Right cardiac atrium (tissue), 5 donors: ENCODE measurements at regions not wholly inside any gene's neighbourhood (a gene's known extent, or its start where the extent isn't known, plus 50 kb on each side); places are given as distances from the start of the nearest gene placed in this dataset.
A peak's percentile ranks its signal among the peaks of the same experiment; 100 is the strongest.

Source experiments
- ATAC-seq, 2 donors: fragments of 200-7000 bp; cut with Tn5 transposase; one replicate each; pipeline versions ENCODE4 v1.8.0 to v1.9.1; 2020; ENCODE audit warnings: moderate library complexity in 2 of 2, mild to moderate bottlenecking in 1 of 2
- DNase-seq, 3 donors: peaks; one replicate each; pipeline ENCODE4 v3.0.0-alpha.2; 2020
- H3K27ac ChIP-seq: one replicate; pipeline ENCODE4 v1.5.1; 2013; ENCODE audit warnings: mild to moderate bottlenecking, low read length, control low read depth, moderate library complexity
- H3K27me3 ChIP-seq: one replicate; pipeline ENCODE4 v1.6.1; 2013; ENCODE audit not compliant: control insufficient read depth, insufficient read depth
- H3K4me1 ChIP-seq: one replicate; pipeline ENCODE4 v1.6.1; 2013; ENCODE audit warnings: low read length; ENCODE audit not compliant: control insufficient read depth, insufficient read depth
- H3K4me3 ChIP-seq: one replicate; pipeline ENCODE4 v1.5.1; 2013; ENCODE audit warnings: low read length, control low read depth
- H3K9me3 ChIP-seq: one replicate; pipeline ENCODE4 v1.6.1; 2013; ENCODE audit warnings: low read length; ENCODE audit not compliant: control insufficient read depth
- WGBS: extraction: QIAGEN DNeasy Blood & Tissue Kit; methylation state at CpG from one replicate; pipeline ENCODE4 v1.1.7; 2013; 5-methylcytosine and 5-hydroxymethylcytosine counted together
- intact Hi-C, 4 donors: fragments of 100-400 bp; cut with DNase I; formaldehyde crosslinking; loops; one replicate each; pipeline versions ENCODE4 v1.11.0 to v1.14.0; 2022 to 2023
- donor health status: healthy with polysubstance abuse.
- donor health status: DM: no; HTN: yes; CAD: no.
- donor health status: DM: no; HTN: no; CAD: no.
- donor health status: DM: no; HTN: yes; CAD: no; lungs with severe emphysema.
- donor health status: DM: yes; HTN: yes; CAD: no.

DNA sequence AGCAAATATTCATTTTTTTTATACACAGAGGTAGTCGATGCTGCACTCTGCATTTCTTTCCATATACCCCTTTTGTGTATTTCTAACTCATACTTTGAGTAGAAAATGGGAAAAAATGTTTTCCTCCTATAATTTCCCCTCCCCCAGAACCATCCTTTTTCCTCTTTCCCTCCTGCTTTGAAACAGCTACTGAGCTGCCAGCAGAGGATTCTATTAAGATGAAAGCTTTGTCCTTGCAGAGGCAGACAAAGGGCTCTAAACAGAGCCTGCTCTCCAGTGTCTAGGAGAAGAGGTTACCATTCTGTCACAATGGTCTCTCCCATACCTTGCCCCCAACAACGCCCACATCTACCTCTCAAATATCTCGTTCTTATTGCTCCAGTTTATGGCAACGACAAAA lies 74.6 kb upstream of the OSBPL8 start:
- DNase-seq (no peak), ATAC-seq (no peak)
- H3K9me3 ChIP-seq = no peaks in the 10 kb centered on the region
- no peaks in the 10 kb centered on the region for H3K27me3 ChIP-seq
- H3K4me1 ChIP-seq = peaks cover 4% of the 10 kb centered on the region
- H3K4me3 ChIP-seq = no peak overlapping the region
- 72% methylated on average over 4 of the region's 4 CpGs for WGBS
- H3K27ac ChIP-seq = no peak overlapping the region
- intact Hi-C loops = no loop called here

DNA sequence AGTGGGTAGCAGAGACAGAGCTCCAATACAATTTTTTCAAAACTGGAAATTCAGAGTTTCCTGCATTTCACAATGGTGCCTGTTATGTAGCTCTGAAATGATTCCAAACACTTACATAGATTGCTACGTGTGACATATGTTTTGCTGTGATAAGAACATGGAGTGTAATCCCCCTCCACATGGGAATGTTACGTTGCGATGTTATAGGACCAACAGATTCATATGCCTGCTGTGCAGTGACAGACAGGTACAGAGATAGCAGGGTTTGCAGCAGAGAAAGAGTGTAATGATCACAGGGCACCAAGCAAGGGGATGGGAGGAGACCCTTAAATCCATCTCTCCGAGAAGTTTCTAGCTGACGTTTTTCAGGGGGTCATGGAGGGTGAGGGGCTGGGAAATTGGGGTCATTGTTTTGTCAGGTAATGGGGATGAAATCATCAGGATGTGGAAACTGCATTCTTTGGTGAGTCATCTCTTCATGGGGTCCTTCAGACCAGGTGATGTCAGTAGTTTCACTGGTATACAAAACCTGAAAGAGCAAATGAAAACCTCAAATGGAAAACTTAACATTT lies 76.6 kb upstream of the OSBPL8 start:
- peaks cover 4% of the 10 kb centered on the region for H3K4me1 ChIP-seq
- ATAC-seq = no peak
- DNase-seq = no peak
- H3K27me3 ChIP-seq = no peaks in the 10 kb centered on the region
- H3K27ac ChIP-seq = no peak overlapping the region
- intact Hi-C loops = no loop called here
- 53% methylated on average over 5 of the region's 5 CpGs for WGBS
- H3K4me3 ChIP-seq = no peak overlapping the region
- no peaks in the 10 kb centered on the region for H3K9me3 ChIP-seq

DNA sequence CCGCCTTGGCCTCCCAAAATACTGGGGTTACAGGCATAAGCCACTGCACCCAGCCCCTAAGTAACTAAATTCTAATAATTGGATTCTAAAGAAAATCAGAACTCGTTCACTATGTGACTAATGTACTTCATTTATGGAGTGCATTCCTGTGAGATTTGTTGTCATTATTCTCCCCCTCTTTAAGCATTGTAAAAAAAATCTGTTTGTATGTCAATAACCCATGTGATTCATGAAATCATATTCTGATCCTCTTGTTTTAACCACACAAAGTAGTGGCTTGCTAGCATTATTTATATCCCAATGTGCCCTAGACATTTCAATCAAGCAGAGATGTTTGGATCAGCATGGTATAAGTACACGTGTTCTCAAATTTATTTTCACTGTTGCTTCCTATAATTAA lies 78.2 kb upstream of the OSBPL8 start:
- no peak for ATAC-seq
- H3K4me1 ChIP-seq = peaks cover 3% of the 10 kb centered on the region
- H3K27me3 ChIP-seq = no peaks in the 10 kb centered on the region
- WGBS = 88% methylated on average over 3 of the region's 3 CpGs
- no peak overlapping the region for H3K4me3 ChIP-seq
- no peak for DNase-seq
- no peaks in the 10 kb centered on the region for H3K9me3 ChIP-seq
- intact Hi-C loops = no loop called here
- H3K27ac ChIP-seq = no peak overlapping the region

DNA sequence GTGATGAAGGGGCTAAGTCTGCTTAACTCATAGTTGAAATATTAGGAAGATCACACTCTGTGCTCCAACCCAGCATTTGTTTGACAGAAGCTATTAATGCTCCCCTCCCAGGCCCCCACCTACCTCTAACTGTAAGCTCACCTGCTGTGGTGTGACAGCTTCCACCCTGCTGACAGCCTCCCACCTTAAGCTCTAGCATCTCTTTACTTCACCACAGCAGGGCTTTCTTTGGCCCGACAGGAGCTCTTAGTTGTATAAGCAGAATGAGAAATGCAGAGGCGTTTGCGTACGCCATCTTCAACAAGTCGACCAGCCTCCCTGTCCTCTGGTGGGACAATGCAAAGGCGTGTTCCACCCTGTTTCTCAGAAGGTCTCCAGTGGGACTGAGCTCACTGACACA lies 80.1 kb upstream of the OSBPL8 start:
- Histone ChIP-seq H3K9me3 (no peaks in the 10 kb centered on the region), H3K27ac (no peak overlapping the region), H3K27me3 (no peaks in the 10 kb centered on the region), H3K4me3 (no peak overlapping the region), H3K4me1 (no peaks in the 10 kb centered on the region)
- intact Hi-C loops = no loop called here
- 88% methylated on average over 6 of the region's 6 CpGs for WGBS
- DNase-seq (no peak), ATAC-seq (no peak)

DNA sequence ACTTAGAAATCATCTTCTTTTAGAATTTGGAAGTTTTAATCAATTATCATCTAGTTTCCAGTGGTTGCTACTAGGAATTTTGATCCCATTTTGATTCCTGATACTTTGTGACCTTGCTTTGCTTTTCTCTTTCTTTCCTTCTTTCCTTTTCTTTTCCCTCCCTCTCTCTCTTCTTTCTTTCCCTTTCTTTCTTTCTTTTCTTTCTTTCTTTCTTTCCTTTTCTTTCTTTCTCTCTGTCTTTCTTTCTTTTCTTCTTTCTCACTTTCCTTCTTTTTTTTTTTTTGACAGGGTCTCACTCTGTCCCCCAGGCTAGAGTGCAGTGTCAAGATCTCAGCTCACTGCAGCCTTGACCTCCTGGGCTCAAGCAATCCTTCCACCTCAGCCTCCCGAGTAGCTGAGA lies 81.5 kb upstream of the OSBPL8 start:
- intact Hi-C loops = no loop called here
- Histone ChIP-seq H3K27me3 (no peaks in the 10 kb centered on the region), H3K4me3 (no peak overlapping the region), H3K4me1 (no peaks in the 10 kb centered on the region), H3K27ac (no peak overlapping the region), H3K9me3 (no peaks in the 10 kb centered on the region)
- no peak for DNase-seq
- WGBS = 92% methylated on average over 1 of the region's 1 CpG
- ATAC-seq = no peak

DNA sequence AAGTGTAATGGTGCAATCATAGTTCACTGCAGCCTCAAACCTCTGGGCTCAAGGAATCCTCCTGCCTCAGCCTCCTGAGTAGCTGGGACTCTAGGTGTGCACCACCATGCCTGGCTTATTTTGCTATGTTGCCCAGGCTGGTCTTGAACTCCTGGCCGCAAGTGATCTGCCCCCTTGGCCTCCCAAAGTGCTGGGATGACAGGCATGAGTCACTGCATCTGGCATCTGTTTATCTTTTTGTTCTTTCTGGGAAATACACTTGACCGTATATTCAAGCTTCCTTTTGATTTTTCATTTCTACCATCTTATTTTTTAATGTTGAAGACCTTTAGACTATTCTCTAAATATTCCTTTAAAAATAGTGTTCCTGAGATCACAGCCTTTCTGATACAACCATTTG lies 82.4 kb upstream of the OSBPL8 start:
- H3K9me3 ChIP-seq = no peaks in the 10 kb centered on the region
- DNase-seq = no peak
- intact Hi-C loops = no loop called here
- WGBS = 71% methylated on average over 2 of the region's 2 CpGs
- no peak overlapping the region for H3K4me3 ChIP-seq
- no peaks in the 10 kb centered on the region for H3K4me1 ChIP-seq
- H3K27me3 ChIP-seq = no peaks in the 10 kb centered on the region
- H3K27ac ChIP-seq = no peak overlapping the region
- no peak for ATAC-seq

DNA sequence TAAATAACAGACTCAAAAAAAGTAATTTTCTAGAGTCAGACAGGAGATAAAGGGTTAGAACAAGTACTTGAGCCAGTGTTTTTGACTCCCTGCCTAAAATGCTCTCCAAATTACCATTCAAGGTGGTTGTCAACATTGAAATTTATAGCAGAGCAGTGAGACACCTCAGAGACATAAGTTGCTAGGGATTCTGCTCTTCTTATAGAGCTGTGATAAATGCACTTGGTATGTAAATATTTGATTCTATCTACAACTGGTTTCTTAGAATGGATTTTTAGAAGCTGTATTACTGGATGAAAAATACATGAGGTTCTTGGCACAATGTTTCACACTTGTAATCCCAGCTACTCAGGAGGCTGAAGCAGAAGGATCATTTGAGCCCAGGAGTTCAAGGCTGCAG lies 83.9 kb upstream of the OSBPL8 start:
- no peaks in the 10 kb centered on the region for H3K4me1 ChIP-seq
- H3K9me3 ChIP-seq = no peaks in the 10 kb centered on the region
- DNase-seq (no peak), ATAC-seq (no peak)
- intact Hi-C loops = no loop called here
- H3K27ac ChIP-seq = no peak overlapping the region
- no peaks in the 10 kb centered on the region for H3K27me3 ChIP-seq
- no peak overlapping the region for H3K4me3 ChIP-seq

DNA sequence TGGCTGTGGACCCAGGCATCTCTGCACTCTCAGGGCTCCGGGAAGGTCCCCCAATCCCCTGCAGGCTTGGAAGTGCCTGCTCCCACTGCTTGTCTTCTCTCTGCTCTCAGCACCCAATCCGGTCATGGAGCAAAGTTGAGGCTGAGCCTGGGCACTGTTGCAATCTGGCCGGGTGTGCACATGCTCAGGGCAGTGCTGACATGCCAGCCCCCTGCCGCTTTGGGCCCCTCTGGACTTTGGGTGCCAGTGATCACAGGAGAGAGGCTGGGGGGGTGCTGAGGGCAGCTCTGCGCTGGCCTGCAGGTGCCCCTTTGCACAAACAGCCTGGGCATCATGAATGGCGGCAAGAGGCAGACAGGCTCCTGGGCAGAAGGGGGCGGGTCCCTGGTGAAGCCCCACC lies 85.4 kb upstream of the OSBPL8 start:
- H3K27me3 ChIP-seq = no peaks in the 10 kb centered on the region
- intact Hi-C loops = no loop called here
- 94% methylated on average over 7 of the region's 7 CpGs for WGBS
- peak in 1 of 3 donors; percentile 33 for DNase-seq
- no peaks in the 10 kb centered on the region for H3K4me1 ChIP-seq
- no peak overlapping the region for H3K4me3 ChIP-seq
- ATAC-seq = no peak
- no peak overlapping the region for H3K27ac ChIP-seq
- no peaks in the 10 kb centered on the region for H3K9me3 ChIP-seq

DNA sequence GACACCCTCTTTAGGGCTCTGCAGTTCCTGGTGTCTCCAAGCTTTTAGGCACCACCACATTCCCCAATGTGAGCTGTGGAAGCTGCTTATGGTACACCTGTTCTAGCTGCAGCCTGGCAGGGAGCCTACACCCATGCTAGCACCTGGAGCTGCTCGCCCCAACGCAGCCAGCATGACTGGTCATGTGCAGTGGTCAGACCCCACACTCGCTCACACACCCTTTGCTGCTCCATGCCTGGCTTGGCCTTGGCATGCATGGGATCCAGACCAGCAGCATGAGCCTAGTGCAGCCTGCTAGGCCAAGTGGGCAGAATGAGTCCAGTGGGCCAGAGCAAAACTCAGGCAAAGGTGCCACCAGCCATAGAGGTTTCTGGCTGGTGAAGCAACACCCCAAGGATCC lies 86.4 kb upstream of the OSBPL8 start:
- Histone ChIP-seq H3K27me3 (no peaks in the 10 kb centered on the region), H3K4me1 (no peaks in the 10 kb centered on the region), H3K4me3 (no peak overlapping the region), H3K9me3 (no peaks in the 10 kb centered on the region), H3K27ac (no peak overlapping the region)
- 98% methylated on average over 3 of the region's 3 CpGs for WGBS
- intact Hi-C loops = no loop called here
- peak in 1 of 3 donors; percentile 37 for DNase-seq
- ATAC-seq = no peak

DNA sequence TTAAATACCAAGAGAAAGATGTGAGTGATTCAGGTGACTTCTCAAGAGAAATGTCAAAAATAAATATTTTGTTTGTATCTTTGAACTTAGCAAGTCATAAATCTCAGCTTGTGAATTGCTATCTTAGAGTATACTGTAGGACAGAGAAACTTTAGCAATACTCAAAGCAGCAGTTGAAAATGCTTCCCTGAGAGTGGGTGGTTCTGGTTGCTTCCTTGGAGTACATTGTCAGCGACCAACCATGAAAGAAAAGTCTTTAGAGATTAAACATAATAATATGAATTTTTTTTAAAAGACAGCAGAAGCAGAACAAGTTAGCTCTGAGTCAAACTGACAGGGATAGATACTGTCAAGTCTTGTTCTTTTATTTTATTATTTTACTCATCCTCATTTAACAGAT lies 86.8 kb upstream of the OSBPL8 start:
- H3K27me3 ChIP-seq = no peaks in the 10 kb centered on the region
- H3K4me1 ChIP-seq = no peaks in the 10 kb centered on the region
- ATAC-seq (no peak), DNase-seq (no peak)
- 88% methylated on average over 1 of the region's 1 CpG for WGBS
- no peak overlapping the region for H3K4me3 ChIP-seq
- H3K9me3 ChIP-seq = no peaks in the 10 kb centered on the region
- intact Hi-C loops = no loop called here
- no peak overlapping the region for H3K27ac ChIP-seq

DNA sequence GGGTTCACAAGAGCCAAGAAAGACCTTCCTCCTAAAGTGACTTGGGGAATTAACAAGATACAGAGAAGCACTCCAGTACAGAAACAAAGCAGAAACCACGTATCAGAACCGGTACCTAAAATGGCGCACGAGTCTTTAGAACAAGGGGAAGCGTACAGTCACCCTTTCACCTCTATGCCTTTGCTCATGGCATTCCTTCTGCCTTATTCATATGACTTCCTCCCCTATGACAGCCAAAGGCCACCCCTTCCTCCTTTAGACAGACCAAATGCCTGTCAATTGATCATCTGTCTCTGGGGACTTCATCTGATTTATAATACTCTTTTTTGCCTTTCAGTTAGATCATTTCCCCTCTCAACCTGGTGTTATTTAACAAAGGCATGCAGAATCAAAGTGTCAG lies 89.5 kb upstream of the OSBPL8 start:
- no peak for ATAC-seq

DNA sequence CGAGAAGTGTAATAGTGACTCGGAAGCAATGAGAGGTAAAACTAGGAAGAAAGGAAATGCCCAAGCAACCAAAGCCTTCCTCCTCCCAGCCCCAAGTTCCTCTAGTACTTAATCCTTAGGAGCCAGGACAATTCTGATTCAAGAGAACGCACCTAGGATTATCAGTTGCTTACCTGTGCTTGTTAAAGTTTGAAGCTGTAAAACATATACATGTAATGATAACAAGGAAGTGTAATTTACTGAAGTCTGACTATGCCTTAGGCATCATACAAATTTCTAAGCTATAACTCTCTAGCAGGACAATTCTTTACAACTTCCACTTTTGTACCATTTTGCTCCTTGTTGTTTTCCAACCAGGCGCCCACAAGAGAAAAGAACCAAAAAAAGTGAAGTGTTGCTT lies 92.8 kb upstream of the OSBPL8 start:
- no peak for DNase-seq
- Histone ChIP-seq H3K4me3 (no peak overlapping the region), H3K27ac (no peak overlapping the region), H3K27me3 (no peaks in the 10 kb centered on the region), H3K4me1 (no peaks in the 10 kb centered on the region), H3K9me3 (no peaks in the 10 kb centered on the region)
- intact Hi-C loops = no loop called here
- WGBS = 91% methylated on average over 4 of the region's 4 CpGs
- no peak for ATAC-seq

More for the DNA sequence above, 89.5 kb upstream of the OSBPL8 start:
- no peak for DNase-seq
- Histone ChIP-seq H3K27ac (no peak overlapping the region), H3K9me3 (no peaks in the 10 kb centered on the region), H3K27me3 (no peaks in the 10 kb centered on the region), H3K4me3 (no peak overlapping the region), H3K4me1 (no peaks in the 10 kb centered on the region)
- intact Hi-C loops = no loop called here
- WGBS = 96% methylated on average over 5 of the region's 5 CpGs
